Testis (tissue), 2 donors: ENCODE measurements at regions not wholly inside any gene's neighbourhood (a gene's known extent, or its start where the extent isn't known, plus 50 kb on each side); places are given as distances from the start of the nearest gene placed in this dataset.

ENCODE experiments used
- DNase-seq: peaks from one replicate; pipeline ENCODE4 v3.0.0-alpha.2; 2019
- H3K27ac ChIP-seq, 2 donors: fragments of 200-600 bp; sonication (generic); one replicate each; pipeline ENCODE4 v1.5.1; 2019
- H3K27me3 ChIP-seq: fragments of 200-600 bp; sonication (generic); one replicate; pipeline ENCODE4 v1.5.1; 2019
- H3K36me3 ChIP-seq: fragments of 200-600 bp; sonication (generic); one replicate; pipeline ENCODE4 v1.5.1; 2017; ENCODE audit warnings: low read depth; ENCODE audit errors: missing control alignments
- H3K4me1 ChIP-seq: fragments of 200-600 bp; sonication (generic); one replicate; pipeline ENCODE4 v1.5.1; 2019
- H3K4me3 ChIP-seq, 2 donors: fragments of 200-600 bp; sonication (generic); one replicate each; pipeline ENCODE4 v1.5.1; 2017 to 2019
- H3K9me3 ChIP-seq: fragments of 200-600 bp; sonication (generic); one replicate; pipeline ENCODE4 v1.5.1; 2017
- CTCF ChIP-seq, 3 experiments: fragments of 450-650 bp in 2 of 3; fragments of 200-600 bp in 1 of 3; sonication (generic) in 1 of 3; IDR thresholded peaks; one replicate each; pipeline ENCODE4 v1.5.1; 2016 to 2019; ENCODE audit warnings: antibody characterized with exemption in 3 of 3, mild to moderate bottlenecking in 2 of 3, moderate library complexity in 1 of 3
- POLR2A ChIP-seq: fragments of 450-650 bp; IDR thresholded peaks from one replicate; pipeline ENCODE4 v1.6.1; 2017; ENCODE audit warnings: antibody characterized with exemption, mild to moderate bottlenecking, moderate library complexity
- WGBS, 2 donors: methylation state at CpG; one replicate each; pipeline ENCODE4 v1.1.5; 2018; 5-methylcytosine and 5-hydroxymethylcytosine counted together
- intact Hi-C: fragments of 100-400 bp; cut with DNase I; formaldehyde crosslinking; loops from one replicate; pipeline ENCODE4 v1.15.1; 2023; ENCODE audit warnings: low total_unique reads
- small RNA-seq, 2 donors: library from RNA; depleted of rRNA; stranded (forward); fragments of <200 nt; gene quantifications; one replicate each; pipeline ENCODE3, GENCODE V24; 2016

- Histone ChIP-seq H3K27ac (no peak overlapping the region), H3K4me3 (no peak overlapping the region), H3K9me3 (no peaks in the 10 kb centered on the region), H3K4me1 (no peaks in the 10 kb centered on the region), H3K27me3 (no peaks in the 10 kb centered on the region), H3K36me3 (no peaks in the 10 kb centered on the region)
- TF ChIP-seq POLR2A (no peak), CTCF (IDR thresholded peaks at IDR 0.05) (no peak)
- 50 to 67% methylated on average over 4 of the region's 4 CpGs for WGBS, 2 donors
- intact Hi-C loops, result no loop called here
- DNase-seq, result no peak
These were observed 52.5 kb upstream of the RXFP2 start for GRCh38 chr13:31686670-31687425.

Small RNA genes in the stretch of these regions (small RNA-seq; reads per million reads assigned to genes)
- gene AL161616.1, result 0 reads per million in 2 donors
